GM18861 (cell line): ENCODE measurements at regions not wholly inside any gene's neighbourhood (a gene's known extent, or its start where the extent isn't known, plus 50 kb on each side); places are given as distances from the start of the nearest gene placed in this dataset.
"Not testable (repeated sequence)": the region's sequence is repeated elsewhere in the genome, so short reads cannot be mapped to it uniquely, and the experiment has no call there.

Experiments
- ATAC-seq: cut with Tn5 transposase; IDR thresholded peaks from one replicate; pipeline ENCODE4 v1.9.1; 2021; ENCODE audit not compliant: unreplicated experiment

DNA sequence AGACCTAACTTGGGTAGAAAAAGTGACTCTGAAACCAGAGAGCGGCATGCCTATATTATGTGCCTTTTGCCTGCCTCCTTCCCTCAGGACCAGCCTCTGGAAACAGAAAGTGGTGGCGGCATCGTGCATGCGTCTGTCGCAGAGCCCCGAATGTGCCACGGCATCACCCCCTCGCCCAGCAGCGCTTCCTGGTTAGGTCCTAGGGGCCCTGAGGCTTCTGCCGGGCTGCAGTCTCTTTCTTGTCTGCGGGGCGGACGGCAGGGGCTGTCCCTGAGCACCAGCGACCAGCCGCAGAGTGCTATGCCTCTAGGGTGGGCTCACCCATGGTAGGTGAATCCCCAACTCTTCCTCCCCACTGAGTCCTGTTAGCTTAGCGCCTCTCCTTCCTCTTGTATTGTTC is 68.7 kb downstream of the VSIG4 start:
- no peak for ATAC-seq

DNA sequence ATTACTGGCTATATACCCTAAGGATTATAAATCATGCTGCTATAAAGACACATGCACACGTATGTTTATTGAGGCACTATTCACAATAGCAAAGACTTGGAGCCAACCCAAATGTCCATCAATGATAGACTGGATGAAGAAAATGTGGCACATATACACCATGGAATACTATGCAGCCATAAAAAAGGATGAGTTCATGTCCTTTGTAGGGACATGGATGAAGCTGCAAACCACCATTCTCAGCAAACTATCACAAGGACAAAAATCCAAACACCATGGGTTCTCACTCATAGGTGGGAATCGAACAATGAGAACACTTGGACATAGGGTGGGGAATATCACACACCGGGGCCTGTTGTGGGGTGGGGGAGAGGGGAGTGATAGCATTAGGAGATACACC is 72.7 kb downstream of the VSIG4 start:
- not testable (repeated sequence) for ATAC-seq

DNA sequence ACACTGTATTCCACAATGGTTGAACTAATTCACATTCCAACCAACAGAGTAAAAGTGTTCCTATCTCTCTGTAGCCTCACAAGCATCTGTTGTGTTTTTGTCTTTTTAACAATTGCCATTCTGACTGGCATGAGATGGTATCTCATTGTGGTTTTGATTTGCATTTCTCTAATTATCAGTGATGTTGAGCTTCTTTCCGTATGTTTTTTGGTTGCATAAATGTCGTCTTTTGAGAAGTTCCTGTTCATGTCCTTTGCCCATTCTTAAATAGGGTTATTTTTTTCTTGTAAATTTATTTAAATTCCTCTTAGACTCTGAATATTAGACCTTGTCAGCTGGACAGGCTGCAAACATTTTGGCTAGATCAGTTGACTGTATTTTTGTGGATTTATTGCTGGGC is 78.2 kb downstream of the VSIG4 start:
- no peak for ATAC-seq

DNA sequence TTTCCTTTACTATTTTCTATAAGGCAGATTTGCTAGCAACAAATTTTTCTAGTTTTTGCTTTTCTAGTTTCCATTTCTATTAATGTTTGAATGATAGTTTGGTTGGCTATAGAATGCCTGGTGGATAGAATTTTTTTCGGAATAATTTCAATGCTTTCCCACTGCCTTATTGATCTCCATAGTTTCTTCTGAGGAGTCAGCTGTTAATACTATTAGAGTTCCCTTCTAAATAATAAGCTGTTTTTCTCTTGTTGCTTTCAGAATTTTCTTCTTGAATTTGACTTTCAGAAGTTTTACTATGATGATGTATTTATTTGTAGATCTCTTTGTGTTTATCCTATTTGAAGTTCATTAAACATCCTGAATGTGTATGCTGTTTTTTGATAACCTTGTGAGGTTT is 91.8 kb downstream of the VSIG4 start:
- no peak for ATAC-seq

DNA sequence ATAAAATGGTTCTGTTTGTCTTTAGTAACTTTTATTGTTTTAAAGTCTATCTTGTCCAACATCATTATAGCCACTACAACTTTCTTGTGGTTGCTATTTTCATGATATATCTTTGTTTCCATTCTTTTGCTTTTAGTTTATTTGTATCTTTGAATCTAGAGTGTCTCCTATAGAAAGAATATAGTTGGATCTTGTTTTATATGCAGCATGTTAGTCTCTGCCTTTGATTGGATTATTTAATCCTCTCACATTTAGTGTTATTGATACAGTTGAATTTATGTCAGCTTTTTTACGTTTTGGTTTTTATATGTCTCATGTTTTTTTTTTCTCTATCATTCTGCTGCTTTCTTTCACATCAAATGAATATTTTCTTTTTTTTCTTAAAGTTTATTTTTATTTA is 98.1 kb downstream of the VSIG4 start:
- no peak for ATAC-seq

DNA sequence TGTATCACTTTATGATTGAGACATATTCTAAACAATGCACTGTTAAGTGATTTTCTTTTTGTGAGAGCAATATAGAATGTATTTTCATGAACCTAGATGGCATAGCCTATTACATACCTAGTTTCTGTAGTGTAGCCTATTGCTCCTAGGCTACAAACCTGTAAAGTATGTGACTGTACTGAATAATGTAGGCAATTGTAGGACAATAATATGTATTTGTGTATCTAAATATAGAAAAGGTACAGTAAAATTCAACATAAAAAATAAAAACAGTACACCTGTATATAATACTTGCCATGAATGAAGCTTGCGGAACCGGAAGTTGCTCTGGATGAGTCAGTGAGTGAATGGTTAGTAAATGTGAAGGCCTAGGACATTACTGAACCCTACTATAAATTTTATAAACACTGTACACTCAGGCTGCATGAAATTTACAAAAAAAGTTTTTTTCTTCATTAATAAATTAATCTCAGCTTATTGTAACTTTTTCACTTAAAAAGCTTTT is 106.7 kb downstream of the VSIG4 start:
- ATAC-seq: no peak

DNA sequence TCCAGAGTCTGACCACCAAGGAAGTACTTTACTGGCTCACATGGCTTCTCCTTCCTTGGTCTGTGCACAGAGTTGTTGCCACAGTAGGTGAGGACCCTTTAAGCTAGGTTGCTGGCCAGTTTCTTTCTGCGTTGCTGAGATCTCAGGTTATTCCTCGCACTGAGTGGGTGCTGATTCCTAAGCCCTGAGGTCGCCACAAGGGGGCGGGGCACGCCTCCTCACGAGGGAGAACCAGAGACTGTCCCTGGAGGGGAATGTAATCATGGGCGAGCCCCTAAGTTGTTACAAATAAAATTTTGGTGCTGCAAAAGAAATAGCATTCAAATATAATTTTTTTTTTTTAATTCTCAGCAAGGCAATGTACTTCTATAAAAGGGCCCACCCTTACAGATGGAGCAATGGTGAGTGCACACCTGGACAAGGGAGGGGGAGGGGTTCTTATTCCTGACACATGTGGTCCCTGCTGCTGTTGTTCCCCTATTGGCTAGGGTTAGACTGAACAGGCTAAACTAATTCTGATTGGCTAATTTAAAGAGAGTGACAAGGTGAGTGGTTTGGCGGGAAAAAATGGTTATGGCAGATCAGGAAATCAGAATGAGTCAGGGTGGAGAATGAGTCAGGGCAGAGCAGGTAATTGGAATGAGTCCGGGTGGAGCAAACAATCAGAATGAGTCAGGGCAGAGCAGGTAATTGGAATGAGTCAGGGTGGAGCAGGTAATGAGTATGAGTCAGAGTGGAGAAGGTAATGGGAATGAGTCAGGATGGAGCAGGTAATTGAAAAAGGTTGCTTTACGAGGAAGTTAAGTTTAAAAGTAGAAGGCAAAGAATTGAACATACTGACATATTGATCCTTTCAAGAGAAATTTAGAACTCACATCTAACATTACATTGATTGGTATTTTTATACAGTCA is 107.5 kb downstream of the VSIG4 start:
- ATAC-seq: no peak

DNA sequence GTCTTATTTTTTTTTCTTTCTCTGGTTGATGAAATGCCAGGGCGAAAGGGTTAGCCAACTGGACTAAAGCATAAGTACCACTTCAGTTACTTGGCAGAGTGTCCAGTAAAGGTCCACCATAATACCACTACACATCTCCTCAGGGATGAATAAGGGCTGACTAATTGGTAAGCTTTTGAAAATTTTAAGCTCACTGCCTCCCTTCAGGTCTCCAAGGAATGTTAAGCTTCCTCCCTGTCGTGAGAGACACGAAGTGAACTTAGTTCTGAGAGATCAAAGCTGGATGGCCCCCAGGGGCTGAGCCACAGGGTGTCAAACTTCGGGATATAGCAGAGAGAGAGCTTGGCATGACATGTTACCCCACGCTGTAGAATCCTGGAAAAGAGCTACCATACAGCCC is 111.4 kb downstream of the VSIG4 start:
- no peak for ATAC-seq

DNA sequence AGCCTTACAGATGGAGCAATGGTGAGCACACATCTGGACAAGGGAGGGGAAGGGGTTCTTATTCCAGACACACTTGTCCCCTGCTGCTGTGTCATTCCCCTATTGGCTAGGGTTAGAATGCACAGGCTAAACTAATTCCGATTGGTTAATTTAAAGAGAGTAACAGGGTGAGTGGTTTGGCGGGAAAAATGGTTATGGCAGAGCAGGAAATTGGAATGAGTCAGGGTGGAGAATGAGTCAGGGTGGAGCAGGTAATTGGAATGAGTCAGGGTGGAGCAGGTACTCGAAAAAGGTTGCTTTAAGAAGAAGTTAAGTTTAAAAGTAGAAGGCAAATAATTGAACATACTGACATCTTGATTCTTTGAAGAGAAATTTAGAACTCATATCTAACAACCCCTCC is 112.5 kb downstream of the VSIG4 start:
- not testable (repeated sequence) for ATAC-seq

DNA sequence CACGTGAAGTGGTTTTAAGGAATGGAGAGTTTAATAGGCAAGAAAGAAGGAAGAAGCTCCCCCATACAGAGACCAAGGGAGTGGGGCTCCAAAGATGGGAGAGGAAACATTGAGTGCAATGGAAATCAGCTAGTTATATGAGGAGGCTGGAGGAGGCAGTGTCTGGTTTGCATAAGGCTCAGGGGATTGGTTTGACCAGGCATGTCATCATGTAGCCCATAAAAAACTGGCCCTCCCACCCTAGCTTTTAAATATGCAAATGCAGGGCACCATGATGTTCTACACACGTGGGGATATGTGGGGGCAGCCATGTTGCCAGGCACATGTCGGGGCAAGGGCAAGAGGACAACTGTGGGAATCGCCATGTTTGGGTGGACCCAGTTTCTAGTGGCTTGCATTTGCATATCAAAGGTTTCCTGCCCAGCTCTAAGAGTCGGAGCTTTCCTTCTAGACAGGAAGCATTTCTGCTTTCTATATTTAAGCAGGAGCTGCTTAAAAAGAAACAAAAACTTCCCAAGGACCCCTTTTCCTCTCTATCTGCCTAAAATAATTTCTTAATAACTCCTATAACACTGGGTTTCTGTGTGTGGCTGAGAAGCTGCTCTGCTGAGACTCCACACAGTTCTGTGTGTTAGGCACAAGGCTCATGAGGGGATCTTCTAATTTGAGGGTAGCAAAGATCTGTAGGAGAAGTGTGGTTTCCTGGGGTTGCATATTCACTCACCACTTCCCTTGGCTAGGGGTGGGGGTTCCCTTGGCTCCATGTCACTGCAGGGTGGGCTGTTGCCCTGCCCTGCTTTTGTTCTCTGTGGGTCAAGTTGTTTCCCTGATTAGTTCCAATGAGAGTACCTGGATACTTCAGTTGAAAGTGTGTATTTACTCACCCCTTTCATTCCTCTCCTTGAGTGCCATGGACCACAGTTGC is 113.5 kb downstream of the VSIG4 start:
- ATAC-seq: no peak

DNA sequence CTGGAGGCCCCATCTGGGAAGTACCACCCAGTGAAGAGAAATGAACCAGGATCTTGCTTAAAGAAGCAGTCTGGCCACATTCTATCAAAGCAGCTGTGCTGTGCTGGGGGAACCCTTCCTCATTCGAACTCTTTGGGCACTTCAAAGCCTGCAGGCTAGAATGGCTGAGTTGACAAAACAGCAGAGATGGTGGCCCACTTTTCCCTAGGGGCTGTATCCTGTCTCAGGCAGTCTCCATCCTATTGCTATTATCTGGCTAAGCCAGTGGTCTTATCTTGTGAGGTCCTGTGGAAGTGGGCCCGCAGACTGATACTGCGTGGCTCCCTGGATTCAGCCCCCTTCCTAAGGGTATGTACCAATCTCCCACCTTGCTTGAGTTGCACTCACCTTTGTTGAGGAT is 114.3 kb downstream of the VSIG4 start:
- no peak for ATAC-seq

DNA sequence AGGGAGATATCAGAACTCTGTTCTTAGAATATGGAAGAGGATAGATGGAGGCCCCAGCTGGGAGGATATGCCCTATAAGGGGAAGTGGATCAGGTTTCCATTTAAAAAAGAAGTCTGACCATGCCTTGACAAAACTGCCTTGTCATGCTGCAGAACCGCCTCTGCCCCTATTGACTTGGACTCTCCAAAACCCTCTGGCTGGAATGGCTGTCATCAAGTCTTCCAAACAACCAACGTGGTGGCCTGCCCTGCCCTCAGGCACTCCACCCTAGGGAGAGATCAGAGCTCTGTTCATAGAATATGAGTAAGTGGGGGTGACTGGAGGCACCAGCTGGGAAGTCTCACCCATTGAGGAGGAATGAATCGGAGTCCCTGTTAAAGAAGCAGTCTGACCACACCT is 114.9 kb downstream of the VSIG4 start:
- no peak for ATAC-seq

DNA sequence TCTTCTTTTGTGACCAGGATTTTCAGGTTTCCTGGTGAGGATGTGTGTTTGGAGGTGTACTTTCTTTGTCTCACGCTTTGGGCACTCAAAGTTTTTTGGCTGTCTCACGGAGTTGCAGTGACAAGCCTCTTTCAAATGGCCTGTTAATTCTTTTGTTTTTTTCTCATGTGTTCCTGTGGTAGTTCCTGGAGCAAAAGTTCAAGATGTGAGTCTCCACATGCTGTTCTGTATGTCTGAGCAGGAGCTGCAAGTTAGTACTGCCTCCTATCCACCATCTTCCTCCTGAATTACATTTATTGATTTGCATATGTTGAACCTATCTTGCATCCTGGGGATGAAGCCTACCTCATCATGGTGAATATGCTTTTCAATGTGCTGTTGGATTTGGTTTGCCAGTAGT is 118.5 kb downstream of the VSIG4 start:
- ATAC-seq: no peak

DNA sequence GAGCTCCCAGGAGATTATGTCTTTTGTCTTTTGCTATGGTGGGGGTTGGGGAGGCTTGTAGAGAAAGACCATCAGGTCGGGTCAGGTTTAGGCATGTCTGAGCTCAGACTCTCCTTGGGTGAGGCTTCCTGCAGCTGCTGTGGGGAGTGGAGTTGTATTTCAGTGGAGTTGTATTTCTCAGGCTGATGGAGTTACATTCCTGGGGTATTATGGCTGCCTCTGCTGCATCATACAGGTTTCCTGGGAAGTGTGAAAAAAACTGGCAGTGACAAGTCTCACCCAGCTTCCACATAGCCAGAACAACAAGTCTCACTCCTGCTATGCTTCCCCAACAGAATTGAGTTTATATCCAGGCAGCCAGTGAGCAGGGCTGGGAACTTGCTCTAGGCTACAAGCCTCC is 119.3 kb downstream of the VSIG4 start:
- no peak for ATAC-seq

DNA sequence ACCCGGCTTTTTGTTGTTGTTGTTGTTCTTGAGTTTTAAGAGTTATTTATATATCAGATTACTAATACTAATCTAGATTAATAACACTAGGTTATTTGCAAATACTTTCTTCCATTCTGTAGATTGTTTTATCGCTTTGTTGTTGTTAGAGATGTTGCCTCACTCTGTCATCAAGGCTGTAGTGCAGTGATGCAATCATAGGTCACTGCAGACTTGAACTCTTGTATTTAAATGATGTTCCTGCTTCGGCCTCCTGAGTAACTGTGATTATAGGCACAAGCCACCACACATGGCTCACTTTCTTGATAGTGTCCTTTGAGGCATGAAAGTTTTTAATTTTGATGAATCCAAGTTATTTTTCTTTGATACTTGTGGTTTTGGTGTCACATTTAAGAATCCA is 129.0 kb downstream of the VSIG4 start:
- no peak for ATAC-seq

DNA sequence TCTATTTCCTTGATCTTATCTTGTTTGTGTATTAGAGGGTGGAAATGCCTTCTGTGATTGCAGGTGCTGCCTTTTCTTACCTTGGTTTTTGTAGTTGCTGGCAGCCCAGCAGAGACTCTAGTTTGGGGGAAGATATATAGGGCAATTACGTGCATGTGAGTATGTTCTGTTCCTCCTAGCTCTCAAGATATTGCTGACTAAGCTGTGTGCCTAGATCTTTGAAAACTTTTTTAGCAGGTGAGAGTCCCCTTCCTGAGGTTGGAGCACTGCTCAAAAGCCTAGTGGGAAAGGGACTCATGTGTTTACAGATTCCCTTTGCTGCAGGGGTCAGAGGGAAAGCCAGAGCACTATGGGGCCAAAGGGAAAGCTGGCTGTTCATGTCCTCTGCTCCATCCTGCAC is 136.1 kb downstream of the VSIG4 start:
- no peak for ATAC-seq

DNA sequence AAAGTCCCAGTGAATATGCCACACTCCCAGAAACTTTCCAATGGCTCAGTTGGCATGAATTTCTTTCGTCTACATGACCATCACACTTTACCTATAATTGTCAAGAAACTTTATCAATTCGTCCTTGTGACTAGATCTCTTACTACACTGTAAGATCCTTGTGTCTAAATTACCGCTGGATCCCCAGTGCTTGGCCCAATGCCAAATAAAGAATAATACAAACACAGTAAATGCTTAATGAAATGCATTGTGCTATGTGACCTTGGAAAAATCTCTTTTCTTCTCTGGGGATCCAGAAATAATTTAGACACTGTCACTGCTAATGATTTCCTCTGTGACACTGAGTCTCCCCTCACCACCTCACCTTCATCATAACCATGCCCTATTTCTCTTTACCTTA is 137.9 kb downstream of the VSIG4 start:
- no peak for ATAC-seq

DNA sequence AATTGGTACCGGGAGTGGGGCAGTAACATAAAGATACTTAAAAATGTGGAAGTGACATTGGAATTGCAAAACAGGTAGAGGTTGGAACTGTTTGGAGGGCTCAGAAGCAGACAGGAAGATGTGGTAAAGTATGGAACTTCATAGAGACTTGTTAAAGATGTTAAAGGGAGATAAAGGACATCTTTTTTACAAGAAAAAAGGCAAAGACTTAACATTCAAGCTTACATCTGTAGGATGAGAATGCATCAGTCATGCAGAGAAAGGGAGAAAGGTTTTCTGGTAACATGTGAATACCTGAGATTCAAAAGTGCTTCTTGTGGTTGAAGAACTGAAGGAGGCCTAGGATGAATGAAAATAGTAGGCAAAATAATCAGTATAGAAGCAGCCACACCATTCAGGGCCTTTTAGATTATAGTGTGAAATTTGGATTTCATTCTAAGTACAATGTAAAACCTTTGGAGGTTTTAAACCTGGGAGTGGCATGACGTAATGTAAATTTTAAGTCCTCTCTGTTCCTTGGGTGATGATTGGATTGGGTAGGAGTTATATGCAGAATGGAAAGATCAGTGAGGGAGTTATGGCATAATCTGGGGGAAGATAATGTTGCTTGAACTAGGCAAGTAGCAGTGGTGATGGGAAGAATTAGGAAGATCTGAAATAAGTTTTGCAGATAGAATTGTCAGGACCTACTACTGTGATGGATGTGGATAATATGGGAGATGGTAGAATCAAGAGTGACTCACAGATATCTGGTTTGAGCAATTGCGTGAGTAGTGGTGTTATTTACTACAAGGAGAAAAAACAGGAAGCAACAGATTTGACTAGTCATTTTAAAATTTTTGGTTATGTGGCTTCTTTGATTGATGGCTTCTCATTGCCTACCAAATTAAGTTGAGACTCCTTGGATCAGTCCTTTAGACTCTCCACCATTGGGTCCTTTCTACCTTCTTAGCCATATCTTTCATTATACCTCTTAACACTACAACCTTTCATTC is 138.7 kb downstream of the VSIG4 start:
- ATAC-seq: no peak

DNA sequence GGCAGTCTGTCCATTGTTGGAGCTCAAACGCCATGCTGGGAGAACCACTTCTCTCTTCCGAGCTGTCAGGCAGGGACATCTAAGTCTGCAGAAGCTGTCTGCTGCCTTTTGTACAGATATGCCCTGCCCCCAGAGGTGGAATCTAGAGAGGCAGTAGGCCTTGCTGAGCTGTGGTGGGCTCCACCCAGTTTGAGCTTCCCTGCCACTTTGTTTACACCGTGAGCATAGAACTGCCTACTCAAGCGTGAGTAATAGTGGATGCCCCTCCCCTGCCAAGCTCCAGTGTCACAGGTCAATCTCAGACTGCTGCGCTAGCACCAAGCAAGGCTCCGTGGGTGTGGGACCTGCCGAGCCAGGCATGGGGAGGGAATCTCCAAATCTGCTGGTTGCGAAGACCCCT is 145.7 kb downstream of the VSIG4 start:
- no peak for ATAC-seq

DNA sequence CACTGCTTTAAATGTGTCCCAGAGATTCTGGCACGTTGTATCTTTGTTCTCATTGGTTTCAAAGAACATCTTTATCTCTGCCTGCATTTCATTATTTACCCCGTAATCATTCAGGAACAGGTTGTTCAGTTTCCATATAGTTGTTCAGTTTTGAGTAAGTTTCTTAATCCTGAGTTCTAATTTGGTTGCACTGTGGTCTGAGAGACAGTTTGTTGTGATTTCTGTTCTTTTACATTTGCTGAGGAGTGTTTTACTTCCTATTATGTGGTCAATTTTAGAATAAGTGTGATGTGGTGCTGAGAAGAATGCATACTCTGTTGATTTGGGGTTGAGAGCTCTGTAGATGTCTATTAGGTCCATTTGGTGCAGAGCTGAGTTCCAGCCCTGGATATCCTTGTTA is 148.1 kb downstream of the VSIG4 start:
- ATAC-seq: not testable (repeated sequence)

DNA sequence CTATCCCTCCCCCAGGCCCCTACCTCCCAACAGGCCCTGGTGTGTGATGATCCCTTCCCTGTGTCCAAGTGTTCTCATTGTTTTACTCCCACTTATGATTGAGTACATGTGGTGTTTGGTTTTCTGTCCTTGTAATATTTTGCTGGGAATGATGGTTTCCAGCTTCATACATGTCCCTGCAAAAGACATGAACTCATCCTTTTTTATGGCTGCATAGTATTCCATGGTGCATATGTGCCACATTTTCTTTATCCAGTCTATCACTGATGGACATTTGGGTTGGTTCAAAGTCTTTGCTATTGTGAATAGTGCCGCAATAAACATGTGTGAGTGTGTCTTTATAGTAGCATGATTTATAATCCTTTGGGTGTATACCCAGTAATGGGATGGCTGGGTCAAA is 151.7 kb downstream of the VSIG4 start:
- ATAC-seq: not testable (repeated sequence)
